ENCODE measurements at regions not wholly inside any gene's neighbourhood (a gene's known extent, or its start where the extent isn't known, plus 50 kb on each side); places are given as distances from the start of the nearest gene placed in this dataset.

DNA sequence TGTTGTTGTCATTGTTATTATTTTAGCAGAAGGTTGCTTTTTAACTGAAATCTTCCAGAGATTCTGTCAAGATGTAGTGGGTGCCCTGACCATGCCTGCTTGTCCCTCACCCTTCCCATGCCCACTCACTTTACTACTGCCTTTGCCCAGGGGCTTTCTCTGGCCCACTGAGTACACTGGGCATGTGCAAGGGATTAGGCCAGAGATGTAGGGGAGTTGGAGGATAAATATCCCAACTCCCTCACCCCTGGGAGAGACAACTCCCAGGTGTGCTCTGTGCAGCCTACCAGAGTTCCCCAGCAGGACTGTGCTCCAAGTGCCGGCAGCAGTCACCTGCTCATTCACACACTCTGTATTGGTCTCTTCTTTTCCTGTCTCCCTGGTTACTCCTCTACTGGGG is 559.1 kb downstream of the MIAT start:
- DNase-seq (ENCODE audit: low read depth) = no peak

DNA sequence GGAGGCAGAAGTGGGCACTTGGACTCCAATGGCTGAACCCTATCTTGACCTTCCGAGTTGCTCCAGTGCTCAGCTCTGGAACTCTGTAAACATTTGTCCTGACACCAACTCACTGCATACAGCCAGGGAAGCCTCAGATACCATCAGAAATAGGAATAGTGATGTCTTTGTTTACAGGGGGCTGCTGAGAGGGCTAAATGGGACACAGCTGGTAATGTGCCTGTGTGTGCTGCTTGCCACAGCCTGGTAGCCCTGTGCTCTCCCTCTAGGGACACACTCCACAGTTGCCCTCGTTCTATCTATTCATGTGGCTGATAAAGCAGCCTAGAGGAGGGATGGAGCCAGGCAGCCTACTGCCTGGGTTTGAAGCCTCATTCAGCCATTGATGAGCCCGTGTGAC is 559.8 kb downstream of the MIAT start:
- H3K4me3 ChIP-seq (ENCODE audit: control insufficient read depth, low read depth, low read length) = no peak overlapping the region
- DNase-seq (ENCODE audit: low read depth) = no peak
- TF ChIP-seq, protein P1, sequence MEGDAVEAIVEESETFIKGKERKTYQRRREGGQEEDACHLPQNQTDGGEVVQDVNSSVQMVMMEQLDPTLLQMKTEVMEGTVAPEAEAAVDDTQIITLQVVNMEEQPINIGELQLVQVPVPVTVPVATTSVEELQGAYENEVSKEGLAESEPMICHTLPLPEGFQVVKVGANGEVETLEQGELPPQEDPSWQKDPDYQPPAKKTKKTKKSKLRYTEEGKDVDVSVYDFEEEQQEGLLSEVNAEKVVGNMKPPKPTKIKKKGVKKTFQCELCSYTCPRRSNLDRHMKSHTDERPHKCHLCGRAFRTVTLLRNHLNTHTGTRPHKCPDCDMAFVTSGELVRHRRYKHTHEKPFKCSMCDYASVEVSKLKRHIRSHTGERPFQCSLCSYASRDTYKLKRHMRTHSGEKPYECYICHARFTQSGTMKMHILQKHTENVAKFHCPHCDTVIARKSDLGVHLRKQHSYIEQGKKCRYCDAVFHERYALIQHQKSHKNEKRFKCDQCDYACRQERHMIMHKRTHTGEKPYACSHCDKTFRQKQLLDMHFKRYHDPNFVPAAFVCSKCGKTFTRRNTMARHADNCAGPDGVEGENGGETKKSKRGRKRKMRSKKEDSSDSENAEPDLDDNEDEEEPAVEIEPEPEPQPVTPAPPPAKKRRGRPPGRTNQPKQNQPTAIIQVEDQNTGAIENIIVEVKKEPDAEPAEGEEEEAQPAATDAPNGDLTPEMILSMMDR (conservative IDR thresholded peaks at IDR 0.05; ENCODE audit: control insufficient read depth, insufficient read depth, low read depth, low read length) = no peak

More for the DNA sequence above, 559.1 kb downstream of the MIAT start:
- TF ChIP-seq, protein P1 (conservative IDR thresholded peaks at IDR 0.05; ENCODE audit: control insufficient read depth, insufficient read depth, low read depth, low read length) = no peak
- no peak overlapping the region for H3K4me3 ChIP-seq (ENCODE audit: control insufficient read depth, low read depth, low read length)

DNA sequence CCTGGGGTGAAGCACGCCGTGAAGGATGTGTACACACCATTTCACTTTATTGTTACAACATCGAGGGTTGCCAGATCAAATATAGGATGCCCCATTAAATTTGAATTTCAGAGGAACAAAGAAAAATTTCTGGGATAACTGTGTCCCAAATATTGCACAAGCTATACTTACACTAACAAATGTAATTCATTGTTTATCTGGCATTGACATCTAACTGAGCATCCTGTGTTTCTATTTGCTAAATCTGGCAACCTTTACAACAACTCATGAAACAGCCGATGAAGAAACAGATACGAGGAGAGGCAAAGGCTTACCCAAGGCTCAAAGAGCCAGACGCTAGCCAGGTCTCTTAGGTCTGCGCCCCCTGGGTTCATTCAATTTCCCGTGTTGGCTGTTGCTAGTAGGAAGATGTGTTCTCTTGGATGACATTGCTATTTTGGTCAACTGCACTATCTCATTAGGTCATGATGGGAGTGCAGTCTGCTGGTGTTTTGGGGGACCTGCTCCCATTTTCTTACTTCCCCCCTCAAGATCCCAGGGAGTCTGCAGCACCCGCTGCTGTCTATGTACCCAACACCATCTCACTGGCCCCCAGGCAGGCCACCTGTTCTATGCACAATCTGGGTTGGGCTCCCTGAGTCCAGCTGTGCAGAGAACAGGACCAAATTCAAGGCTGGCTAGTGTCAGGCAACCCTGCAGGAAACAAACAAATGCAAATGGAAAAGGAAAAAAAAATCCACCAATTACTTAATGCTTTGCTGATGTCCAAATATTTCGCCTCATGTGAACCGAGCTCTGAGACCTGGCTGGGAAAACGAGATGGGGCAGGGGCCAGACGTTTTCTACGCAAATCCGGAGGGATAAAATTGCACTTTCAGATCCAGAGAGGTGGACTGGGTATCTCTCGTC is 560.9 kb downstream of the MIAT start:
- TF ChIP-seq, protein P1 (conservative IDR thresholded peaks at IDR 0.05; ENCODE audit: control insufficient read depth, insufficient read depth, low read depth, low read length) = no peak
- no peak overlapping the region for H3K4me3 ChIP-seq (ENCODE audit: control insufficient read depth, low read depth, low read length)
- DNase-seq (ENCODE audit: low read depth) = no peak

DNA sequence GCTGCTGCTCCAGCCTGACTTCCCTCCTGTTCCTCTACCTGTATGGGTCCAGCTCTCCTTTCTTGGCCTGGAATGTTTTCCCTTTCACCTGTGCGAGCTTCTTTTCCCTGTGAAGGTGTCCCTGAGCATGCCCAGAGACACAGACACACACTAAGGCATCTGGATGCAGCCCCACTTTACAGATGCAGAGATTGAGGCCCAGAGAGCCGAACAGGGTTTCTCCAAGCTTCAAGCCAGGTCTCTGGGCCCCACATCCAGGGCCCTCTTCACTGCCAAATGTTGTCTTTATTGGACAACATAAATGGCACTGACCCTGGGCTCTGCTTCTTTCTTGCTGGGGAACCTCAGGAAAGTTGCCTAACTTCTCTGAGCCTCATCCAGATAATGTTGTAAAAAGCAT is 561.6 kb downstream of the MIAT start:
- no peak for DNase-seq (ENCODE audit: low read depth)
- TF ChIP-seq, protein P1 (conservative IDR thresholded peaks at IDR 0.05; ENCODE audit: control insufficient read depth, insufficient read depth, low read depth, low read length) = no peak
- H3K4me3 ChIP-seq (ENCODE audit: control insufficient read depth, low read depth, low read length) = no peak overlapping the region

DNA sequence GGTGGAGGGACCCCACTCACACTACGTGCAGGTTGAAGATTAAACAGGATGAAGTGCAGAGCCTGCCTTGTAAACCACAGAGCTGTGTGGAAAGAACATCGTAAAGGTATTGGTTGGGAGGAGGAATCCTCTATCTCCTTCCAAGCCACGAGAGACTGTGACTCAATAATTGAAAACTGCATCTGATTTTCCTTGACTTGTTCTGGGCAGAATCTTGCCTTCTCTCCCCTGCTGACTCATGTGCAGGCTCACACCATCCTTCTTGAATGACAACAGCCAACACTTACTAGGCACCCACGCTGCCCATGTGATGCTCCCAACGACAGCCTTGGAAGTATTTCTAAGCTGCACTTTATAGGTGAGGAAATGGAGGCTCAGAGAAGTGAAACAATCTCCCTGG is 563.0 kb downstream of the MIAT start:
- TF ChIP-seq, protein P1 (conservative IDR thresholded peaks at IDR 0.05; ENCODE audit: control insufficient read depth, insufficient read depth, low read depth, low read length) = no peak
- H3K4me3 ChIP-seq (ENCODE audit: control insufficient read depth, low read depth, low read length) = no peak overlapping the region
- DNase-seq (ENCODE audit: low read depth) = peak; percentile 84

DNA sequence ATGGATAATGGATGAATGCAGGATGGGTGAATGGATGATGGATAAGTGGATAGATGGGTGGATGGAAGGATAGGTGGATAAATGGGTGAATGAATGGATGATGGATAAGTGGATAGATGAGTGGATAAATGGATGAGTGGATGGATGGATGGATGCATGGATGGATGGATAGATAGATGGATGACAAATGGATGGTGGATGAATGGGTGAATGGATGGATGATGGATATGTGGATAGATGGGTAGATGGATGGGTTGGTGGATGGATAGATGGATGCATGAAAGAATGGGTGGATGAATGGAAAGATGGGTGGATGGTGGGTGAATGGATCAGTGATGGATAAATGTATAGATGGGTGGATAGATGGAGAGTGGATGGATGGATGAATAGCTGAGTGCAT is 564.8 kb downstream of the MIAT start:
- DNase-seq (ENCODE audit: low read depth) = no peak
- TF ChIP-seq, protein P1 (conservative IDR thresholded peaks at IDR 0.05; ENCODE audit: control insufficient read depth, insufficient read depth, low read depth, low read length) = no peak
- no peak overlapping the region for H3K4me3 ChIP-seq (ENCODE audit: control insufficient read depth, low read depth, low read length)

Data from fibroblast of mammary gland (primary cell).